ENCODE measurements at regions not wholly inside any gene's neighbourhood (a gene's known extent, or its start where the extent isn't known, plus 50 kb on each side); places are given as distances from the start of the nearest gene placed in this dataset.

DNA sequence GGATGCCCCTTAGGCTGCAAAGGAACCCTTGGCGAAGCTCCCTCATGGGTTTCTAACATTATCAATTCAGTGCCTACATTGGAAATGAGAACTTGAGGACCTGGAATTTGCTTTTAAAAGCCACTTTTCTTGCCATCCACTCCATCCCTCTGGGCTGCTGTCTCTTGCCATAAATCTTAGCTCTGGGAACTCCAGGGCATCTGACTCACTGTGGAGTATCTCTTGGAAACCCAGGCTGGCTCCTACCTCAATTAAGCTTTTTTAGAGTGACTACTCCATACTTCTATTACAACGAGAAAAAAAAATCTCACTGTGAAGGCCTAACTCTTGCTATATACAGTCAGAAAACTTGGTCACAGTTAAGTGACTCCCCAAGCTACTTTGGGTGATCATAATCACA lies 227.2 kb upstream of the SETBP1 start:
- Histone ChIP-seq H3K36me3 (ENCODE audit: control insufficient read depth, insufficient read depth, low read length) (no peaks in the 10 kb centered on the region), H3K27ac (ENCODE audit: low read depth, low read length) (no peak overlapping the region), H3K4me1 (ENCODE audit: control insufficient read depth, insufficient read depth, low read length) (no peaks in the 10 kb centered on the region)

DNA sequence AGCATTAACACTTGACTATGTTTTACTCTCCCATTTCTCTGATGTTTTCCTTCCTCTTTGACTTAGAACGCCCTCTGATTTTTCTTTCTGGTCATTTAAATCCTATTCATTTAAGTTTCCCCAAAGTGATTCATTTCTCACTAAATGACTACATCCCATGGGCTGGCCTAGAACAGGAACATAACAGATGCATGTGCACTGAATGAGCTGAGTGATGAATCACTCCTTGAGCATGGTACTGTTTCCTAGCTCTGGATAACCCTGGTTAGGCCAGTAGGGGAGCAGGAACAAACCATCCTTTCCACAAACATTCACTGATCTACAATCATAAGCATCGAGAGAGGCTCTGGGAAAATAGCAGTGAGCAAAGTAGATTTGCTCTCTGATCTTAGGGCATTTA lies 221.9 kb upstream of the SETBP1 start:
- Histone ChIP-seq H3K36me3 (ENCODE audit: control insufficient read depth, insufficient read depth, low read length) (no peaks in the 10 kb centered on the region), H3K4me3 (ENCODE audit: low read depth, low read length) (no peak overlapping the region), H3K27me3 (ENCODE audit: control insufficient read depth, insufficient read depth, low read length) (no peaks in the 10 kb centered on the region), H3K27ac (ENCODE audit: low read depth, low read length) (no peak overlapping the region), H3K9ac (ENCODE audit: low read depth, low read length) (no peak overlapping the region), H3K4me1 (ENCODE audit: control insufficient read depth, insufficient read depth, low read length) (no peaks in the 10 kb centered on the region), H3K9me3 (ENCODE audit: control insufficient read depth, insufficient read depth, low read length) (no peaks in the 10 kb centered on the region)

More for the DNA sequence above, 227.2 kb upstream of the SETBP1 start:
- Histone ChIP-seq H3K27me3 (ENCODE audit: control insufficient read depth, insufficient read depth, low read length) (no peaks in the 10 kb centered on the region), H3K9me3 (ENCODE audit: control insufficient read depth, insufficient read depth, low read length) (no peaks in the 10 kb centered on the region), H3K4me3 (ENCODE audit: low read depth, low read length) (no peak overlapping the region), H3K9ac (ENCODE audit: low read depth, low read length) (no peak overlapping the region)

DNA sequence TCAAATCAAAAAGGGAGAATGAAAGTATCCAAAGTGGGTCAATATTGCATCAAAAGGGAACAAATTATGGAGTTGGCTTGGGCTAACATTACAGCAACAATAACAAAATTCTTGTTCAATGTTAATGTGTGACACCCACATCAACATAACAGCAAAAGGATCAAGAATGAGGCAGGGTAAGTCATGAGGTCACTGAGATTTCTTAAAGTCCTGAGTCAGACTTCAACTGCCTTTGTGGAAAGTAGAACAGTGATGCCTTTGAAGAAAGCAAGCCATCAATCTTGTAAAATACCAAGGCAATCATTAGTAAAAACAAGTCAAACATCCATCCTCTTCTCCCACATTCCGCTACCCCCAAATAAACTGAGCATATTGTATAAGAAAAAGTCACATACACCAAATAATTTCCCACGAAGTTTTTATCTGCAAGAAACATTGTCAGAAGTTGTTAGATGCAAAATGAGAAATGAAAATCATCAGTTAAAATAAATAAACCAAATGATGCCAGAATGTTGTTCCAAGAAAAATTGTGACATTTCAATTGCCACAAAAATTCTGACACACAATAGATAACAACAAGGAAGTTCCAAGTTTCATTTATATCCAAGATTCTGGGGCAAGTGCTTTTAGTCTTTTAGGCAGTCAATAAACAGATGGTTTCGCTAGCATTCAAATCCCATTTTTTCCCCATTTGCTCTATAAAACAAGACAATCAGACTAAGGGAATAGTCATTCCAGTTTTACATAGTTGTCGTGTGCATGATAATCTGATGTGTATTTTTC lies 216.1 kb upstream of the SETBP1 start:
- Histone ChIP-seq H3K27ac (ENCODE audit: low read depth, low read length) (no peak overlapping the region), H3K27me3 (ENCODE audit: control insufficient read depth, insufficient read depth, low read length) (no peaks in the 10 kb centered on the region), H3K4me1 (ENCODE audit: control insufficient read depth, insufficient read depth, low read length) (no peaks in the 10 kb centered on the region), H3K4me3 (ENCODE audit: low read depth, low read length) (no peak overlapping the region), H3K9me3 (ENCODE audit: control insufficient read depth, insufficient read depth, low read length) (no peaks in the 10 kb centered on the region), H3K9ac (ENCODE audit: low read depth, low read length) (no peak overlapping the region), H3K36me3 (ENCODE audit: control insufficient read depth, insufficient read depth, low read length) (no peaks in the 10 kb centered on the region)

DNA sequence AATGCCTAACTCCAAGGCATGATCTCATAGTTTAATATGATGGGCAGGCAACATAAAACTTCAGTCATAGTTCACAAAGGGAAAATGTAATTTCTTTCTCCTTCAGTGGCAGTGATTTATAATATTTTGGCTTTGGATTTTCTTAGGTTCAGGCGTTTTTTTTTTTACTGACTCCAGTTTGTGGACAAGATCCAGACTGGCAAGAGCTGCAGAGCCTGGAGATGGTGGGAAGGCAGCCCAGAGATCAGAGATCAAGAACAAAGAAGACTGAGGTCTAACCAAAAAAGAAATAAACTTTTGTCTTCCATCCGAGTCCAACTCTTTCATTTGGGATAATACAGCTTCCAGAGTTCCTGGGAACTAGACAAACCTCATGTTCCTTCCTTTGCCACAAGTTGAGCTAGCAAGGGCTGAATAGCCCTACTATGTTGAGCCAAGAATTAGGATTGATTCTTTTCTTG lies 215.3 kb upstream of the SETBP1 start:
- Histone ChIP-seq H3K4me3 (ENCODE audit: low read depth, low read length) (no peak overlapping the region), H3K9ac (ENCODE audit: low read depth, low read length) (no peak overlapping the region), H3K27ac (ENCODE audit: low read depth, low read length) (no peak overlapping the region), H3K9me3 (ENCODE audit: control insufficient read depth, insufficient read depth, low read length) (no peaks in the 10 kb centered on the region), H3K36me3 (ENCODE audit: control insufficient read depth, insufficient read depth, low read length) (no peaks in the 10 kb centered on the region), H3K27me3 (ENCODE audit: control insufficient read depth, insufficient read depth, low read length) (no peaks in the 10 kb centered on the region), H3K4me1 (ENCODE audit: control insufficient read depth, insufficient read depth, low read length) (no peaks in the 10 kb centered on the region)

DNA sequence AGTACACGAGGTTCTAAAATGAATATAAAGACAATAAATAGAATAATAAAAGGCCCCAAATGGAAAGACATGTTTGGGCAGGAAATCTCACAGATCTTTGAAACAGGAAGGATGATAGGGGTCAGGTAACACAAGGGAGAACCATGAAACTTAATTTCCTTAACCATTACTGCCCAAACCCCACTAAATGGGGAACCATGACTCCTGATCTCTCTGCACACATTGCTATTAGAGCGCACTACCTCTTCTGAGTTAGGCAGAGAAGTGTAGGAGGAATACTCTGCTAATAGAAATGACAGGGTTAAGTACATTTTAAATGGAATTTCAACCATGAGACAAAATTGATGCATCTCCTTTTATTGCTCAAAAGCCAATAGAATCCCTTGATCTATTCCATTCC lies 213.7 kb upstream of the SETBP1 start:
- H3K9ac ChIP-seq (ENCODE audit: low read depth, low read length): no peak overlapping the region
- H3K27me3 ChIP-seq (ENCODE audit: control insufficient read depth, insufficient read depth, low read length): no peaks in the 10 kb centered on the region
- no peak overlapping the region for H3K4me3 ChIP-seq (ENCODE audit: low read depth, low read length)
- no peaks in the 10 kb centered on the region for H3K9me3 ChIP-seq (ENCODE audit: control insufficient read depth, insufficient read depth, low read length)
- H3K27ac ChIP-seq (ENCODE audit: low read depth, low read length): no peak overlapping the region
- H3K36me3 ChIP-seq (ENCODE audit: control insufficient read depth, insufficient read depth, low read length): no peaks in the 10 kb centered on the region
- no peaks in the 10 kb centered on the region for H3K4me1 ChIP-seq (ENCODE audit: control insufficient read depth, insufficient read depth, low read length)

DNA sequence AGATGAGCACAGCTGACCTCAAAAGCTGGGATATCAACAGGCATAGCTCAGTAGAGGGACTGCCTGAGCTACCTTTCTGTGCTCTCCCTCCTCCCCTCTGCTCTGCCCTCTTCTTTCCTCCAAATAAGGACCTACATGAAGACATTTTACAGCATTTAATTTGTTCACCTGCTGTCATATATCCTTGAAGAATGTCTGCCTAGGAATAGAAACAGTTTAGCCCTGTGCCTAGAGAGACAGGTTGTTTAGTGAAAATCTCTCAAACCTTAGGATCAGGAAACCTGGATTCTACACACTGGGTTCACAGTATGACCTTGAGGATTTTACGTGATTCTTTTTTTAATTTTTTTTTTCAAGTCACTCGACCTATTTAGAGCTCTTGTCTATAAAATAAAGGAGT lies 213.0 kb upstream of the SETBP1 start:
- Histone ChIP-seq H3K9ac (ENCODE audit: low read depth, low read length) (no peak overlapping the region), H3K27ac (ENCODE audit: low read depth, low read length) (no peak overlapping the region), H3K27me3 (ENCODE audit: control insufficient read depth, insufficient read depth, low read length) (no peaks in the 10 kb centered on the region), H3K4me1 (ENCODE audit: control insufficient read depth, insufficient read depth, low read length) (no peaks in the 10 kb centered on the region), H3K9me3 (ENCODE audit: control insufficient read depth, insufficient read depth, low read length) (no peaks in the 10 kb centered on the region), H3K36me3 (ENCODE audit: control insufficient read depth, insufficient read depth, low read length) (no peaks in the 10 kb centered on the region), H3K4me3 (ENCODE audit: low read depth, low read length) (no peak overlapping the region)

DNA sequence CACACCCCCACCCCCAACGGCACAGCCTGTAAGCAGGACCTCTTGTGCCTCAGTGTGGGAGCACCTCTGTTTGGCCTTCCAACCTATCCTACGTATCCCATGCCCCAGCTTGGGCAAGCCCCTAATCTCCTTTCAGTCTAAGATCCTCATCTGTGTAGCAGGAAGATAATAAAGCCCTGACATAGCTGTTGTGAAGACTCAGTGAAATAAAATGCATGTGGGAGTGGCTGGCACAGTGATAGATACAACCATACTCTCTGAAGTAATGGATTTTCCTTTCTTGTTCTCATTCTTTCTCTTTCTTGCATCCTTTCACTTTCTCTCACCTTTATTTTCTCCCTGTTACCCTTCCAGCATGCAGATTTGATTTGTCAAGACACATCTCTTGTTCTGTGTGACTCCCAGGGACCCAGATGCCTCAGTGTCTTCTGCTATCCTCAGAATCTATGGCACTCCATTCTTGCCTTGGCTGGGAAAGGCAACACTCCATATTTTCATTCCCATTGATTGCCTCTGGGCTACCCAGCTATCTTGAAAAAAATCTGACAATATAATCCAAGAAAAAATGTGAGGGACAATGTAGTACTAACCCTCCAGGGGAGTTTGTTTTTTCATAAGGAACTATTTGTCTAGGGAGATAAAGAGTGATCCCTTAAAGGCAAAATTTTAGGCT lies 207.2 kb upstream of the SETBP1 start:
- Histone ChIP-seq H3K9me3 (ENCODE audit: control insufficient read depth, insufficient read depth, low read length) (no peaks in the 10 kb centered on the region), H3K4me3 (ENCODE audit: low read depth, low read length) (no peak overlapping the region), H3K27me3 (ENCODE audit: control insufficient read depth, insufficient read depth, low read length) (no peaks in the 10 kb centered on the region), H3K4me1 (ENCODE audit: control insufficient read depth, insufficient read depth, low read length) (no peaks in the 10 kb centered on the region), H3K9ac (ENCODE audit: low read depth, low read length) (no peak overlapping the region), H3K36me3 (ENCODE audit: control insufficient read depth, insufficient read depth, low read length) (no peaks in the 10 kb centered on the region), H3K27ac (ENCODE audit: low read depth, low read length) (no peak overlapping the region)

DNA sequence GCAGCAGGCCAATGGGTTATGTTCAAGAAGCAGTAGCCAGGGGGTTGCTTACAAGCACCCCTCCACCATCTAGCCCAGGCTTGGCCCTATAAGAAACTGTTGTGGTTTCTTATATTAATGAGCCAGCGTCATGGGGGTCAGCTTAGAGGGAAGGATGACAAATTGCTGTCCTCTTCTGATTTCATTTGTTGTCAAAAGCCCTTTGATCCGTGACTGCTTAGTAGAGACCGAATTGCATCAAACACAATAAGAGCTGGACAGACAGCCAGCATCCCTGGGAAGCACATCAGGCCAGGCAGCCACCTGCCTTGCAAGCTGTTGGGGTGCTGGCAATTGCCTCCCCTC lies 206.6 kb upstream of the SETBP1 start:
- H3K4me3 ChIP-seq (ENCODE audit: low read depth, low read length): no peak overlapping the region
- no peaks in the 10 kb centered on the region for H3K36me3 ChIP-seq (ENCODE audit: control insufficient read depth, insufficient read depth, low read length)
- no peaks in the 10 kb centered on the region for H3K4me1 ChIP-seq (ENCODE audit: control insufficient read depth, insufficient read depth, low read length)
- H3K9ac ChIP-seq (ENCODE audit: low read depth, low read length): no peak overlapping the region
- no peaks in the 10 kb centered on the region for H3K27me3 ChIP-seq (ENCODE audit: control insufficient read depth, insufficient read depth, low read length)
- peaks cover 1% of the 10 kb centered on the region; the same call in 1 of the 2 replicates for H3K9me3 ChIP-seq (ENCODE audit: control insufficient read depth, insufficient read depth, low read length)
- H3K27ac ChIP-seq (ENCODE audit: low read depth, low read length): no peak overlapping the region

DNA sequence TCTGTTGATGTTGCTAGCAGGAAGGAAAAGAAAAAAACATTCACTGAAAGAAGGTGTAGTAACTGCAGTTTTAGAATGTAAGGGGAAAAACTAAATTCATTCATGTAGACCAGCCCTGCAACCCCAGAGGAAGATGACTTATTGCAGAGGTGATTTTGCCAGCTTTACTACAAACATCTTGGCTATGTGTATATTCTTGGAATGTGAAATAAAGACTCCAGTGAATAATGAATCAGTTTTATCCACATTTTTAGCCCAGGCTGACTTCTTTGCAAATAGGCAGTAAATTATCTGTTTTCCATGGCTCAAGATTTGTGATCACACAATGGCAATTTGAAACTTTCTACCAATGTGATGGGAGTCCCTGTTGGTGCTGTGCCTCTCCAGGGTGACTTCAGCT lies 206.1 kb upstream of the SETBP1 start:
- Histone ChIP-seq H3K4me1 (ENCODE audit: control insufficient read depth, insufficient read depth, low read length) (no peaks in the 10 kb centered on the region), H3K4me3 (ENCODE audit: low read depth, low read length) (no peak overlapping the region), H3K9me3 (ENCODE audit: control insufficient read depth, insufficient read depth, low read length) (peaks cover 5% of the 10 kb centered on the region; the same call in 1 of the 2 replicates), H3K27ac (ENCODE audit: low read depth, low read length) (no peak overlapping the region), H3K9ac (ENCODE audit: low read depth, low read length) (no peak overlapping the region), H3K27me3 (ENCODE audit: control insufficient read depth, insufficient read depth, low read length) (no peaks in the 10 kb centered on the region), H3K36me3 (ENCODE audit: control insufficient read depth, insufficient read depth, low read length) (no peaks in the 10 kb centered on the region)

DNA sequence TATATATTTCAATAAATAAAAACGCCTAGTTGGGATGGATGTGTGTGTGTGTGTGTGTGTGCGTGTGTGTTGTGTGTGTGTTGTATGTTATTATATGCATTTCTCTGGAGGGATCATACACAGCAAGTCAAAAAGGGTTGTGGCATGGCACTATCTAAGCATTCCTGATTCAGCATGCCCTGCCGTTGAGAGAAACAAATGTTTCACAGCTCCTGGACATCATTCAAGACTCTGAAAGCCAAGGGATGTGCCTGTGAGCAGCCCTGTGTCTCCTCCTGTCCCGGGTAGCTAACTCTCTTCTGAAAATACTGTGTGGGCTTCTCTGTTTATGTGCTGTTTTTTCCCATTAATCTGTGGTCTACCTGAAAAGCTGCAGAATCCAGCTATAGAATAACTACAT lies 197.9 kb upstream of the SETBP1 start:
- Histone ChIP-seq H3K36me3 (ENCODE audit: control insufficient read depth, insufficient read depth, low read length) (no peaks in the 10 kb centered on the region), H3K9me3 (ENCODE audit: control insufficient read depth, insufficient read depth, low read length) (peaks cover 5% of the 10 kb centered on the region; the same call in 1 of the 2 replicates), H3K4me3 (ENCODE audit: low read depth, low read length) (no peak overlapping the region), H3K27me3 (ENCODE audit: control insufficient read depth, insufficient read depth, low read length) (no peaks in the 10 kb centered on the region), H3K27ac (ENCODE audit: low read depth, low read length) (no peak overlapping the region), H3K4me1 (ENCODE audit: control insufficient read depth, insufficient read depth, low read length) (no peaks in the 10 kb centered on the region), H3K9ac (ENCODE audit: low read depth, low read length) (no peak overlapping the region)

DNA sequence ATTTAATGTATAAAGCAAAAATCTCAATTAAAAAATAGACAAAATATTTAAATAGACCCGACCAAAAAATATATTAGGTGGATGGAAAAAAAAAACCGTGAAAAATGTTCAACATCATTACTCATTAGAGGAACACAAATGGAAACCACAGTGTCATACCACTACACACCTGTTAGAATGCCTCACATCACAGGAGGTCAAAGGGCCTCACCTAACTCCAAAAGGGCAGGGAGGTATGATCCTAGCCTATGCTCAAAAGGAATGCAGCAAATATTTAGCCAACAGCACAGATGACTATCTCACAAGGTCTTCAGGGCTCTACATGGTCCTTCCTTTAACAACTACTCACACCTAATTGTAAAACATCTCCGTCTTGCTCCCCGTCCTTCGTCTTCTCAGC lies 185.5 kb upstream of the SETBP1 start:
- no peaks in the 10 kb centered on the region for H3K36me3 ChIP-seq (ENCODE audit: control insufficient read depth, insufficient read depth, low read length)
- no peaks in the 10 kb centered on the region for H3K27me3 ChIP-seq (ENCODE audit: control insufficient read depth, insufficient read depth, low read length)
- H3K9ac ChIP-seq (ENCODE audit: low read depth, low read length): no peak overlapping the region
- H3K27ac ChIP-seq (ENCODE audit: low read depth, low read length): no peak overlapping the region
- H3K9me3 ChIP-seq (ENCODE audit: control insufficient read depth, insufficient read depth, low read length): no peaks in the 10 kb centered on the region
- no peak overlapping the region for H3K4me3 ChIP-seq (ENCODE audit: low read depth, low read length)
- H3K4me1 ChIP-seq (ENCODE audit: control insufficient read depth, insufficient read depth, low read length): no peaks in the 10 kb centered on the region

Measured in HUES48 (cell line).